Upper lobe of right lung (tissue), 1 donor: ENCODE measurements at regions not wholly inside any gene's neighbourhood (a gene's known extent, or its start where the extent isn't known, plus 50 kb on each side); places are given as distances from the start of the nearest gene placed in this dataset.

Experiments used
- ATAC-seq: fragments of 200-7000 bp; cut with Tn5 transposase; one replicate; pipeline ENCODE4 v1.9.1; 2020; ENCODE audit warnings: mild to moderate bottlenecking, moderate library complexity
- DNase-seq: peaks from one replicate; pipeline ENCODE4 v3.0.0-alpha.2; 2020
- H3K27ac ChIP-seq: fragments of 200-600 bp; one replicate; pipeline ENCODE4 v1.8.0; 2022
- H3K27me3 ChIP-seq: fragments of 200-600 bp; one replicate; pipeline ENCODE4 v1.8.0; 2022; ENCODE audit warnings: mild to moderate bottlenecking
- H3K36me3 ChIP-seq: fragments of 200-600 bp; one replicate; pipeline ENCODE4 v1.8.0; 2022
- H3K4me1 ChIP-seq: fragments of 200-600 bp; one replicate; pipeline ENCODE4 v1.8.0; 2022
- H3K4me3 ChIP-seq: fragments of 200-600 bp; one replicate; pipeline ENCODE4 v1.8.0; 2022; ENCODE audit warnings: mild to moderate bottlenecking
- H3K9me3 ChIP-seq: fragments of 200-600 bp; one replicate; pipeline ENCODE4 v1.8.0; 2022
- intact Hi-C: fragments of 100-400 bp; cut with DNase I; formaldehyde crosslinking; loops from one replicate; pipeline ENCODE4 v1.11.0; 2022
- TF ChIP-seq, protein P1 (sequence below): fragments of 200-600 bp; IDR thresholded peaks from one replicate; pipeline ENCODE4 v1.8.0; 2022; ENCODE audit warnings: antibody characterized with exemption
- donor health status: DM: no; HTN: yes; CAD: no; lungs with severe emphysema.

GRCh38 chr18:11517704-11518103 lies 91.7 kb upstream of the SLC35G4 start:
- no peaks in the 10 kb centered on the region for H3K9me3 ChIP-seq
- H3K36me3 ChIP-seq, result no peaks in the 10 kb centered on the region
- H3K27ac ChIP-seq, result no peak overlapping the region
- intact Hi-C loops, result no loop called here
- ATAC-seq (no peak), DNase-seq (no peak)
- H3K4me3 ChIP-seq, result no peak overlapping the region
- no peaks in the 10 kb centered on the region for H3K4me1 ChIP-seq
- TF ChIP-seq, protein P1, sequence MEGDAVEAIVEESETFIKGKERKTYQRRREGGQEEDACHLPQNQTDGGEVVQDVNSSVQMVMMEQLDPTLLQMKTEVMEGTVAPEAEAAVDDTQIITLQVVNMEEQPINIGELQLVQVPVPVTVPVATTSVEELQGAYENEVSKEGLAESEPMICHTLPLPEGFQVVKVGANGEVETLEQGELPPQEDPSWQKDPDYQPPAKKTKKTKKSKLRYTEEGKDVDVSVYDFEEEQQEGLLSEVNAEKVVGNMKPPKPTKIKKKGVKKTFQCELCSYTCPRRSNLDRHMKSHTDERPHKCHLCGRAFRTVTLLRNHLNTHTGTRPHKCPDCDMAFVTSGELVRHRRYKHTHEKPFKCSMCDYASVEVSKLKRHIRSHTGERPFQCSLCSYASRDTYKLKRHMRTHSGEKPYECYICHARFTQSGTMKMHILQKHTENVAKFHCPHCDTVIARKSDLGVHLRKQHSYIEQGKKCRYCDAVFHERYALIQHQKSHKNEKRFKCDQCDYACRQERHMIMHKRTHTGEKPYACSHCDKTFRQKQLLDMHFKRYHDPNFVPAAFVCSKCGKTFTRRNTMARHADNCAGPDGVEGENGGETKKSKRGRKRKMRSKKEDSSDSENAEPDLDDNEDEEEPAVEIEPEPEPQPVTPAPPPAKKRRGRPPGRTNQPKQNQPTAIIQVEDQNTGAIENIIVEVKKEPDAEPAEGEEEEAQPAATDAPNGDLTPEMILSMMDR, result no peak
- no peaks in the 10 kb centered on the region for H3K27me3 ChIP-seq

GRCh38 chr18:11516751-11517503 lies 92.5 kb upstream of the SLC35G4 start:
- H3K27me3 ChIP-seq, result no peaks in the 10 kb centered on the region
- no peak for ATAC-seq
- DNase-seq, result no peak
- no peaks in the 10 kb centered on the region for H3K36me3 ChIP-seq
- no peaks in the 10 kb centered on the region for H3K4me1 ChIP-seq
- H3K27ac ChIP-seq, result no peak overlapping the region
- intact Hi-C loops, result no loop called here
- no peaks in the 10 kb centered on the region for H3K9me3 ChIP-seq
- TF ChIP-seq, protein P1, result no peak
- H3K4me3 ChIP-seq, result no peak overlapping the region

- Histone ChIP-seq H3K4me3 (no peak overlapping the region), H3K36me3 (no peaks in the 10 kb centered on the region), H3K27ac (no peak overlapping the region), H3K27me3 (no peaks in the 10 kb centered on the region), H3K4me1 (no peaks in the 10 kb centered on the region), H3K9me3 (no peaks in the 10 kb centered on the region)
- DNase-seq (no peak), ATAC-seq (no peak)
- intact Hi-C loops, result no loop called here
- TF ChIP-seq, protein P1, result no peak
Measured at GRCh38 chr18:11514267-11514666, 95.1 kb upstream of the SLC35G4 start.

GRCh38 chr18:11512096-11513025 lies 97.0 kb upstream of the SLC35G4 start:
- TF ChIP-seq, protein P1, result no peak
- no peaks in the 10 kb centered on the region for H3K4me1 ChIP-seq
- no peak overlapping the region for H3K27ac ChIP-seq
- H3K4me3 ChIP-seq, result no peak overlapping the region
- DNase-seq (no peak), ATAC-seq (no peak)
- no peaks in the 10 kb centered on the region for H3K36me3 ChIP-seq
- no peaks in the 10 kb centered on the region for H3K27me3 ChIP-seq
- H3K9me3 ChIP-seq, result no peaks in the 10 kb centered on the region
- intact Hi-C loops, result no loop called here

DNA sequence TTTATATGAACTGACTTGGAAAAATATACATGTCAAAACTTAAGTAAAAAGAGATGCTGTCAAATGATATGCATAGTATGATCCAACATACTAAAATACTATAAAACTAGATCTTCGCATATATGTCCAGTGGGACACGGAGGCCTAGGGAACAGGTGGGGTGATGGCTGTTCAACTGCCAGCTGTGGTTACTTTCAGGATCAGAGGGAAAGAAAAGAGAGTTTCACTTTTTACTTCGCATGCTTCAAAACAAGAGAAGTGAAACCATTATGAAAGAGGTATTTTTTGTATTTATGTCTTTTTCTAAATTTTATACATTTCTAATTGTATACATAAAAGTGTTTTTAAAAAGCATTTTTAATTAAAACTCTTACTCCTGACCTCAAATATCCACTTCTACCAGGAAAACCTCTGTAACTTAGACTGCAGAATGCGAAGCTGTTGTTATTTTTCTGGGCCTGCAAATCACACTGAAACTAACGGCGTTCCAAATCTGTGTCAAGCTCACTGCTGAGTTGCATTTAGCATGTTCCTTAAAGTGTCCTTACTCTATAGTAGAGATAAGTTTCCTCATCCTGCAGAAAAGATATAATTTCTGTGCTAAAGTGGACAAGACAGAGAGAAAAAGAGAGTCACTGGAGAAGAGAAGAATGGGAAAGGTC lies 97.8 kb upstream of the SLC35G4 start:
- ATAC-seq, result no peak
- TF ChIP-seq, protein P1, result no peak
- H3K4me1 ChIP-seq, result no peaks in the 10 kb centered on the region
- H3K9me3 ChIP-seq, result no peaks in the 10 kb centered on the region
- intact Hi-C loops, result no loop called here
- no peak overlapping the region for H3K4me3 ChIP-seq
- H3K36me3 ChIP-seq, result no peaks in the 10 kb centered on the region
- H3K27me3 ChIP-seq, result no peaks in the 10 kb centered on the region
- no peak for DNase-seq
- no peak overlapping the region for H3K27ac ChIP-seq
